B cell (primary cell): ENCODE measurements at regions not wholly inside any gene's neighbourhood (a gene's known extent, or its start where the extent isn't known, plus 50 kb on each side); places are given as distances from the start of the nearest gene placed in this dataset.

Source experiments
- ATAC-seq: fragments of 200-7000 bp; cut with Tn5 transposase; one replicate; pipeline ENCODE4 v1.10.0; 2021; ENCODE audit warnings: low read depth, mild to moderate bottlenecking, moderate number of reproducible peaks, moderate library complexity
- CTCF ChIA-PET: fragments of 350-600 bp; sonication (Branson Sonifier 250); formaldehyde crosslinking; loops from one replicate; lab custom pipeline; 2021; ENCODE audit warnings: antibody characterized with exemption, inconsistent platforms; lab: Charles Lee
- POLR2A ChIA-PET: fragments of 350-600 bp; sonication (Branson Sonifier 250); formaldehyde crosslinking; loops from one replicate; lab custom pipeline; 2021; ENCODE audit warnings: antibody characterized with exemption; lab: Charles Lee
- DNase-seq: peaks from one replicate; pipeline ENCODE4 v3.0.0; 2013
- H2AFZ ChIP-seq: 2 replicates; pipeline ENCODE4 v1.6.1; 2012; ENCODE audit warnings: mild to moderate bottlenecking, low read depth, low read length; ENCODE audit not compliant: insufficient read depth, poor library complexity, severe bottlenecking
- H3K27ac ChIP-seq, 2 donors: 1 replicate in 1 of 2; 2 replicates in 1 of 2; pipeline ENCODE4 v1.5.1; 2012 to 2013; ENCODE audit warnings: low read length in 2 of 2, mild to moderate bottlenecking in 2 of 2, moderate library complexity in 1 of 2
- H3K27me3 ChIP-seq, 4 experiments: fragments of 200-600 bp in 1 of 4; sonication (generic) in 1 of 4; replicated peaks in 1 of 4; 1 replicate in 2 of 4; 2 replicates in 2 of 4; pipeline versions ENCODE4 v1.6.1 to v1.7.0; 2013 to 2016; ENCODE audit warnings: low read length in 3 of 4, mild to moderate bottlenecking in 2 of 4, mixed read lengths in 1 of 4, moderate library complexity in 1 of 4; ENCODE audit not compliant: insufficient read depth in 4 of 4, control insufficient read depth in 3 of 4; ENCODE audit errors: control extremely low read depth in 1 of 4
- H3K36me3 ChIP-seq, 2 experiments: replicated peaks in 1 of 2; 1 replicate in 1 of 2; 2 replicates in 1 of 2; pipeline versions ENCODE4 v1.6.1 to v1.7.1; 2013; ENCODE audit warnings: low read length in 1 of 2; ENCODE audit not compliant: insufficient read depth in 2 of 2, control insufficient read depth in 1 of 2; ENCODE audit errors: control extremely low read depth in 1 of 2, extremely low read depth in 1 of 2
- H3K4me1 ChIP-seq, 2 donors: fragments of 200-600 bp in 1 of 2; sonication (generic) in 1 of 2; 1 replicate in 1 of 2; 2 replicates in 1 of 2; pipeline versions ENCODE4 v1.5.1 to v1.6.1; 2013 to 2017; ENCODE audit warnings: low read length in 2 of 2; ENCODE audit not compliant: control insufficient read depth in 2 of 2, insufficient read depth in 2 of 2
- H3K4me2 ChIP-seq: replicated peaks from 2 replicates; pipeline ENCODE3; 2012; ENCODE audit warnings: mild to moderate bottlenecking, low read depth, low read length; ENCODE audit not compliant: poor library complexity, severe bottlenecking
- H3K4me3 ChIP-seq, 5 experiments: fragments of 200-600 bp in 1 of 5; sonication (generic) in 1 of 5; 1 replicate in 3 of 5; 2 replicates in 2 of 5; pipeline versions ENCODE4 v1.5.1 to v1.7.0; 2011 to 2016; ENCODE audit warnings: low read length in 4 of 5, mild to moderate bottlenecking in 4 of 5, low read depth in 2 of 5, control low read depth in 1 of 5, moderate library complexity in 1 of 5; ENCODE audit not compliant: insufficient read depth in 1 of 5; ENCODE audit errors: control extremely low read depth in 1 of 5, extremely low read depth in 1 of 5
- H3K79me2 ChIP-seq: fragments of 200-600 bp; sonication (generic); one replicate; pipeline ENCODE4 v1.6.0; 2016; ENCODE audit warnings: low read length; ENCODE audit not compliant: control insufficient read depth, insufficient read depth
- H3K9ac ChIP-seq: fragments of 200-600 bp; sonication (generic); 2 replicates; pipeline ENCODE4 v1.6.1; 2017; ENCODE audit warnings: mild to moderate bottlenecking, low read length, moderate library complexity
- H3K9me3 ChIP-seq, 3 donors: one replicate each; pipeline versions ENCODE4 v1.6.1 to v1.7.1; 2013; ENCODE audit warnings: low read length in 2 of 3; ENCODE audit not compliant: control insufficient read depth in 2 of 3, insufficient read depth in 1 of 3; ENCODE audit errors: control extremely low read depth in 1 of 3
- H4K20me1 ChIP-seq: 2 replicates; pipeline ENCODE4 v1.6.0; 2012; ENCODE audit warnings: mild to moderate bottlenecking, low read length; ENCODE audit not compliant: insufficient read depth, control insufficient read depth, poor library complexity, severe bottlenecking
- H3K27ac Mint-ChIP-seq: one replicate; pipeline ENCODE4 v1.8.0; 2021; ENCODE audit warnings: mixed read lengths
- H3K27me3 Mint-ChIP-seq: one replicate; pipeline ENCODE4 v1.8.0; 2021; ENCODE audit warnings: mixed read lengths
- H3K4me1 Mint-ChIP-seq: one replicate; pipeline ENCODE4 v1.8.0; 2021; ENCODE audit warnings: mixed read lengths
- H3K4me3 Mint-ChIP-seq: one replicate; pipeline ENCODE4 v1.8.0; 2021; ENCODE audit warnings: mixed read lengths
- H3K9me3 Mint-ChIP-seq: one replicate; pipeline ENCODE4 v1.8.0; 2022; ENCODE audit warnings: mixed read lengths; ENCODE audit not compliant: insufficient read depth
- EZH2 ChIP-seq: IDR thresholded peaks from 2 replicates; pipeline ENCODE4 v1.6.1; 2012; ENCODE audit warnings: borderline replicate concordance, low read depth, mild to moderate bottlenecking, moderate library complexity, low read length; ENCODE audit not compliant: insufficient read depth, poor library complexity, severe bottlenecking
- WGBS: methylation state at CpG from one replicate; pipeline ENCODE4 v1.1.5; 2013; ENCODE audit warnings: missing lambda C conversion rate; ENCODE audit not compliant: insufficient coverage; 5-methylcytosine and 5-hydroxymethylcytosine counted together
- intact Hi-C: fragments of 100-400 bp; cut with micrococcal nuclease; formaldehyde crosslinking; loops from one replicate; pipeline ENCODE4 v1.10.0; 2022
- TF ChIP-seq, protein P1 (sequence below): fragments of 200-600 bp; IDR thresholded peaks from one replicate; pipeline ENCODE4 v1.8.0; 2022; ENCODE audit warnings: antibody characterized with exemption, mild to moderate bottlenecking

DNA sequence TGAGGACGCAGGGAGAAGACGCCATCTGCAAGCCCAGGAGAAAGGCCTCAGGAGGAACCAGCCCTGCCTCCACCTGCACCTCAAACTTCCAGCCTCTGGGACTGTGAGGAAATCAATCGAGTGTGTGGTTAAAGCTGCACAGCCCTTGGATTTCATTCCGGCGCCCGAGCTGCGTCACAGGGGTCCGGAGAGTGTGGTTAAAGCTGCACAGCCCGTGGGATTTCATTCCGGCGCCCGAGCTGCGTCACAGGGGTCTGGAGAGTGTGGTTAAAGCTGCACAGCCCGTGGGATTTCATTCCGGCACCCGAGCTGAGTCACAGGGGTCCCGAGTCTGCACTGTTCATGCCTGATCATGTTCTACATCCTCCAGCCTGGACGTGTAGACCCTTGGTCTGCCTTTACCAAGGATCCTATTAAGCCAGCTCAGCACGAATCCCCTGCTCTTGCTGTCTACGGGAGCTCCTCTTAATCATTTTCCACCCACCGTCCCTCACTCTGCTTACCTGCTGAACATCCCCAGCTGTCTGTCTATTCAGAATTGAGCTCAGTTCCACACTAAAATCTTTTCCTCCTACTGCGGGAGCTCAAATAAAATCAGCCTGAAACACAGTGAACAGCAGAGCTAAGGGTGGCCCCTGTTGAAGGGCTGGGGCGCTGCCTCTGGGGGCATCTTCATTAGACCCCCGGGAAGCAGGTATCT lies 73.0 kb upstream of the OLFM1 start:
- no peak for TF ChIP-seq EZH2
- TF ChIP-seq, protein P1, sequence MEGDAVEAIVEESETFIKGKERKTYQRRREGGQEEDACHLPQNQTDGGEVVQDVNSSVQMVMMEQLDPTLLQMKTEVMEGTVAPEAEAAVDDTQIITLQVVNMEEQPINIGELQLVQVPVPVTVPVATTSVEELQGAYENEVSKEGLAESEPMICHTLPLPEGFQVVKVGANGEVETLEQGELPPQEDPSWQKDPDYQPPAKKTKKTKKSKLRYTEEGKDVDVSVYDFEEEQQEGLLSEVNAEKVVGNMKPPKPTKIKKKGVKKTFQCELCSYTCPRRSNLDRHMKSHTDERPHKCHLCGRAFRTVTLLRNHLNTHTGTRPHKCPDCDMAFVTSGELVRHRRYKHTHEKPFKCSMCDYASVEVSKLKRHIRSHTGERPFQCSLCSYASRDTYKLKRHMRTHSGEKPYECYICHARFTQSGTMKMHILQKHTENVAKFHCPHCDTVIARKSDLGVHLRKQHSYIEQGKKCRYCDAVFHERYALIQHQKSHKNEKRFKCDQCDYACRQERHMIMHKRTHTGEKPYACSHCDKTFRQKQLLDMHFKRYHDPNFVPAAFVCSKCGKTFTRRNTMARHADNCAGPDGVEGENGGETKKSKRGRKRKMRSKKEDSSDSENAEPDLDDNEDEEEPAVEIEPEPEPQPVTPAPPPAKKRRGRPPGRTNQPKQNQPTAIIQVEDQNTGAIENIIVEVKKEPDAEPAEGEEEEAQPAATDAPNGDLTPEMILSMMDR: no peak
- Histone ChIP-seq H4K20me1 (no peaks in the 10 kb centered on the region), H3K4me3 (no peak overlapping the region), H2AFZ (no peak overlapping the region), H3K27ac (no peak overlapping the region), H3K36me3 (no peaks in the 10 kb centered on the region), H3K79me2 (no peaks in the 10 kb centered on the region), H3K9me3 (no peaks in the 10 kb centered on the region), H3K4me2 (no peak overlapping the region), H3K9ac (no peak overlapping the region), H3K27me3 (no peaks in the 10 kb centered on the region), H3K4me1 (no peaks in the 10 kb centered on the region)
- H3K4me1 Mint-ChIP-seq: no peaks in the 10 kb centered on the region
- no peak overlapping the region for H3K4me3 Mint-ChIP-seq
- DNase-seq (no peak), ATAC-seq (no peak)
- ChIA-PET CTCF (no interaction called here), POLR2A (no interaction called here)
- peaks cover 14% of the 10 kb centered on the region for H3K27me3 Mint-ChIP-seq
- H3K27ac Mint-ChIP-seq: no peak overlapping the region
- intact Hi-C loops: no loop called here
- H3K9me3 Mint-ChIP-seq: no peaks in the 10 kb centered on the region
- WGBS: 87% methylated on average over 22 of the region's 24 CpGs

DNA sequence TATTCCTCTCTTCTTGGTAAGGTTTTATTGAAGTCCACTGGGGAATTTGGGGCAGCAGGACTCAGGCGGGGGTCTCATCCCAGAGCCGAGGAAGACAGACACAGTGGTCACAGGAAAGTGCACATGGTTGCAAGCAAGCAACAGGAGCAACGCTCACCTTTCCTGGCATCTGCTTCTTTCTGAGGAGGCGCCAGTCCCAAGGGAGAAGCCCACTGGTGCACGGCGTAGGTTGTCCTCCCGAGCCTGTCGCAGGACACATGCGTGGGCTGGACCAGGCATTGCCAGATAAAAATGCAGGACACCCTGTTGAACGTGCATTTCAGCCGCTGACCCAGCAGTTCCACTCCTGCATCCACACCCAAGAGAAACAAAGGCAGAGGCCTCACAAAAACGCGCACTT lies 72.4 kb upstream of the OLFM1 start:
- no peak for DNase-seq
- intact Hi-C loops: no loop called here
- H2AFZ ChIP-seq: no peak overlapping the region
- ATAC-seq: no peak
- WGBS: 88% methylated on average over 13 of the region's 13 CpGs
- H3K36me3 ChIP-seq: no peaks in the 10 kb centered on the region
- Mint-ChIP-seq H3K27ac (no peak overlapping the region), H3K27me3 (peaks cover 14% of the 10 kb centered on the region), H3K9me3 (no peaks in the 10 kb centered on the region), H3K4me3 (no peak overlapping the region), H3K4me1 (no peaks in the 10 kb centered on the region)
- H3K9ac ChIP-seq: no peak overlapping the region
- H3K27ac ChIP-seq: no peak overlapping the region
- H3K4me2 ChIP-seq: no peak overlapping the region
- H4K20me1 ChIP-seq: no peaks in the 10 kb centered on the region
- H3K9me3 ChIP-seq: no peaks in the 10 kb centered on the region
- H3K79me2 ChIP-seq: no peaks in the 10 kb centered on the region
- CTCF ChIA-PET: no interaction called here
- POLR2A ChIA-PET: no interaction called here
- H3K4me3 ChIP-seq: no peak overlapping the region
- no peaks in the 10 kb centered on the region for H3K27me3 ChIP-seq
- no peak for TF ChIP-seq EZH2
- TF ChIP-seq, protein P1: no peak
- H3K4me1 ChIP-seq: no peaks in the 10 kb centered on the region
